ENCODE measurements at regions not wholly inside any gene's neighbourhood (a gene's known extent, or its start where the extent isn't known, plus 50 kb on each side); places are given as distances from the start of the nearest gene placed in this dataset.
"Not testable (repeated sequence)": the region's sequence is repeated elsewhere in the genome, so short reads cannot be mapped to it uniquely, and the experiment has no call there.

DNA sequence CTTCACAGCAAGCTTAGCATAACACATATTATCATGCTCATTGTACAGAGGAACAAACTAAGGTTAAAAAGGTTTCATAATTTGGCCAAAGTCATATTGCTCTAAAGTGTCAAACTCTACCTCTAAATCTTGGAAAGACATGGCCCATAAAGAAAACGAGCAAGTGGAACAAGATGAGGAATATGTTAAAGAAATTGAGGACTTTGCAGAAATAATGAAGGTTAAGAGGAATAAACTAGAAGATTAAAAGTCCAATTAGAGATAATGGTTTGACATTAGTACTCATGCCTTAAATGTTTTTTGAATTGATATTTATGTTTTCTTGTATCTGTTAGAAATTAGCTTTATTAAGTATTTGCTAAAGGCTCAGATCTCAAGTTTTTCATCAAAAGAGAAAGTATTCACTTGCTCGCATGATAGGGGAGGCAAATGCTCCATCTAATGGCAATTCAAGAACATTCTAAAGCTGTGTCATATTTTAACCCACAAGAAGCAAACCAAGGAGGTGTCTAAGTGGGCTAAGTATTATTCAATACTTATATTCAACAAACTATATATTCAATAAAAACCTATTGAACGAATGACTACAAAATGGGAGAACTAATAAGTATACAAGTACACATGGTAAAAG is 192.9 kb upstream of the SPTLC3 start:
- DNase-seq (ENCODE audit: low read depth in 2 of 2) = no peak

GRCh38 chr20:12821249-12821648 is 187.5 kb upstream of the SPTLC3 start:
- no peak for DNase-seq (ENCODE audit: low read depth in 2 of 2)

DNA sequence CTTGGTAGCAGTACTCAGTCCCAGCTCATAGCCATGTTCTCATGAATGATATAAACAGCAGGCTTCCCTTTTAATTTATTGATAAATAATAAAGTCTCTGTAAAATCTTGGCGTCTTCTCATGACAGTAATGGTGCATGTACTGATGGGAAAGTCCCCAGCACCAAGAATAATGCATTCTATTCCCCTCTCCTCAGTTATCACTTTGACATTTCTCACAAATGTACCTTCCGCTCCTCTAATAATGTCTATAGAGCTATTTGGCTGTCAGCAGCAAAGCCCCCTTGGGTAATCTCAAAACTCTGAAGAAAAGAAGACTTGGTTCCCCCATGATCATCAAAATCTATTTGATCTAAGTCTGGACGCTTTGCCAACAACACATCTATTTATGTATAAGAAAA is 185.0 kb upstream of the SPTLC3 start:
- no peak for DNase-seq (ENCODE audit: low read depth in 2 of 2)

DNA sequence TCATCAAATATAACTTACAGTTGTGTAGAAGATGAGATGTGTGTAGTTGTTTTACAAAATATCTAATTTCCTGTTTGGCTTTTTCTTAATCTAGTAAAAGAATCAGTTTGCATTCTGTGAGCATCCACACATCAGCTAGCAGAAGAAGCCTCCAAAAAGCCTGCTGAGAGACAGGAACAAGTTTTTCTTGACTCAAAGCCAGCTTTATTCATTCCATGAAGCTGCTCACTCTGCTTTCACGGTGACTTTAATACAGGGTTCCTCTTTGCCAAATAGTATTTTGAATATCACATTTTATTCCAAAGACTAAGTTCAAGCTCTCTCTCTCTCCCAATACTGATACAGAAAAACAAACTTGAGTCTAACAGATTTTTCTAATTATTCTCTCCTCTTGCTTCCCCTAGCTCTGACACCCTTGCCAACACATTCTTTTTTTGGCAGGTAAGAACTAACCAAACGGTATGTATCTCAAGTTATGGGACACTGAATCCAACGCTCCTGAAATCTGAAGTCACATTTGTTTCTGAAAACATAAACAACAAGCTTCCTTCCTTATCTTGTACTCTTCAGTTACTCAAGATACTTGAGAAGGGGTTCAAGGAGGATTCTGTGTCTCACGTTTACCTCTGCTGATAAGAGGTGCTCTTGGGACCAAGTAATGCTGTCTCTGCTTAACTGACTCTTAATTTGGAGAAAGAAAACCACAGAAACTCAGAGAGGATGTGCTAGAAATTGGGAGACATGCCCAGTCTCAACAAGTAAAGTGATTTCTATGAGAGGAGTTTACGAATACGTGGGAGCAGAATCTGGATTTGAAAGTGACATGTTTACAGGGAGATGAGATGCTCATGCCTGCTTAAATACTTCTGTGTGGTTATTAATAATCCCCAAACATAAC is 184.2 kb upstream of the SPTLC3 start:
- no peak for DNase-seq (ENCODE audit: low read depth in 2 of 2)

DNA sequence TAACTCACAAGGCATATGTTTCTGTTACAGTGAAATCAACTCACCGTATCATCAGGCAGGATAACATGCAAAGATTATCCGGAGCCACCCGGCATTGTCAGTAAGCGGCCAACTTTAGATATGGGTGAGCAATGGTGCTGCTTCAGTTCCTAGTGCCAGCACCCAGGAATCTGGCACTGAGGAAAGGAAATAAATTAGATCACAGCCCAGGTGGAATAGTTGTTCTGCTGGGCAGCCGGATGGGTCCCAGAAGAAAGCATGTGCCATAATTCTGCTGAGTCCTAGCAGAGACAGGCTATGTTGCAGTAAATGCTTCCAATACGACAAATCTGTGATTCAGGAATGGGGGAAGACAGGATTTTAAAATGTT is 183.6 kb upstream of the SPTLC3 start:
- DNase-seq (ENCODE audit: low read depth in 2 of 2) = no peak

DNA sequence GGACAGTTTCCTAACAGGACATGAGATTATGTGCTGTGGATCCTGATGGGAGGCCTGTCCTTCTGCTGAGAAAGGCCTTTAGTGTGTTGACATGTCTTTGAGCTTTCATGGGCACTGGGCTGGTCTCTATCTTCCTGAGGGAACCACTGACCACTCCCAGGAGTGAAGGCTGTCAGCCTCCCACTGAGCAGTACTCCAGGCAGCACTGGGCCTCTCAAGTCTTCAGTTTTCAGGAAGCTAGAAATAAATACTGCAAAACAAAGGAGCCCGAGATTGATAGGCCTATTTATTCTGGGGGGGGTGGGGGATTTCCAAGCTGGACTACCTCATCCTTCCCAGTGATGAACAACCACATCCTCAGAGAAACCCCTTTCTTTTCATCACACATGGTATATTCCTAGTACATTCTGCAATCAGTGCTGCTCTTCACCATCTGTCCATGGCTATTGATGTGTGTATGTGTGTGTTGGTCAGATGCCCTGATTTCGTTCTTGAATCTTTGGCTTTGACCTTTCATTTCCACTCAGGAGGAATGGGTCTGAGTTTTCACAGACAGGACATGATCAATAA is 180.9 kb upstream of the SPTLC3 start:
- DNase-seq (ENCODE audit: low read depth in 2 of 2) = no peak

DNA sequence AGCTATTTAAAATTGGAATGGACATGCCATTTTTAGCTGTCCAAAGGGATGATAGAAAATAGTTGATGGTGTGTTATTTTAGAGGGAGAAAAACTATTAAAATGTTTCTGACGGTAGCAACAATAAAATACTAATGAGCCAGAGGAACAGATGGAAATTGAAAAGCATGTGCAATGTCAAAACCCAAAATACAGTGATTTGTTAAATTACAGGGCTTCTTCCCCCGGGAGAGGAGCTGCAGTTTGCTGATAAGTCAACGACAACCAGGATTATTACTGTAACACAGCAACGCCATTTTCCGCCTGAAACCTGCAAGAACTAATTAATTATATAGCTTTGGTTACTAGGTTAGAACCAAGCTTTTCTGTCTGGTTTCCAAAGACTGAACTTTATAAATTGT is 179.6 kb upstream of the SPTLC3 start:
- no peak for DNase-seq (ENCODE audit: low read depth in 2 of 2)

DNA sequence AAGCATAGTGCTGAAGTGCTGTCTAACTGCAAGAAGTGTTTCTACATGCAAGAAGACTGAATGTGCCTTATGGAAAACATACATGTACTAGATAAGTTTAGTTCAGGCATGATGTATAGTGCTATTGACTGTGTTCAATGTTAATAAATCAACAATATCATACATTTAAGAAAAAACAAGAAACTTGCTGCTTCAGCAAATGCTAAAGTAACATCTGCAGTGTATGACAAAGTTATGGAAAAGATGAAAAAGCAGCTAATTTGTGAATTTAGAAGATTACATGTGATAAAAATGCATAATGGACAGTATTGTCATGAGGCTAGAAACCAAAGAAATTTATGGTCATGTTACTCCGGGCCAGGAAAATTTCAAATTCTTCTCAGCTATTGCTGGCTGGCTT is 174.9 kb upstream of the SPTLC3 start:
- no peak for DNase-seq (ENCODE audit: low read depth in 2 of 2)

- DNase-seq (ENCODE audit: low read depth in 2 of 2) = no peak
These were observed 172.8 kb upstream of the SPTLC3 start for GRCh38 chr20:12835999-12836398.

DNA sequence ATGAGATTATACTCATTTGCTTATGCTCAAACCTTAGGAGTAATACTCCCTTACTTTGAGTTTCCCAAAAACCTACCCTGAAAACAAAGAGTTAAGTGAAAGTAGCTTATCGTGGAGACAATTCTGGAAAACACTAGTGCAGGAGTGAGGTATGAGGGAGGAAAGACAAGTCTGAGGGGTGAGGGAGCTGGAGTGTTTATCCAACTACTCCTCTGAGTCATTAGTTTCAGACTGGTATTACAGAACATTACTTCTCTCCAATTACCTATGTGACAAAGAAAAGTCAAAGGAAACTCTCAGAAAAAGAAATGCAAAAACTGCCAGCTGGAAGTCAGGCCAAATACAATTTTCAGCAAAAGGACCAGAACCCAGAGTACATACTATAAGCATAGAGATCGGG is 171.1 kb upstream of the SPTLC3 start:
- no peak for DNase-seq (ENCODE audit: low read depth in 2 of 2)

- DNase-seq (ENCODE audit: low read depth in 2 of 2) = no peak
These were observed 170.4 kb upstream of the SPTLC3 start for GRCh38 chr20:12838261-12838866.

DNA sequence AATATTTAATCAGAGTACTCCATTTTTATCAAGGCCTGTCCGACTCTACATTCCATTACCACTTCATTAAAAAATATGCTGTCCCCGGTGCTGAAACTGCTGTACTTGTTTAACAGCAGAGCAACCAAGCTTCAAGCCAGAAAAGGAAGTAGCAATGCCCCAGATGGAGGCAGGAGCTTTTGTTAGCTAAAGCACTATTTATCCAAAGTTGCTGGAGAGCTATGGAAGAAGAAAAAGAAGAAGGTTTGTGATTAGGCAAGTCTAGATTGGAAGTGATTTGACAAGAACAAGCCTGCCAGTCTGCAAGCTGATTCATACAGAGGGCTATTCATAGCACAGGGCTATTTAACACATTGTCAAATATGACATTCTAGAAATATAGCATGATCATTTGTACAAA is 160.9 kb upstream of the SPTLC3 start:
- no peak for DNase-seq (ENCODE audit: low read depth in 2 of 2)

DNA sequence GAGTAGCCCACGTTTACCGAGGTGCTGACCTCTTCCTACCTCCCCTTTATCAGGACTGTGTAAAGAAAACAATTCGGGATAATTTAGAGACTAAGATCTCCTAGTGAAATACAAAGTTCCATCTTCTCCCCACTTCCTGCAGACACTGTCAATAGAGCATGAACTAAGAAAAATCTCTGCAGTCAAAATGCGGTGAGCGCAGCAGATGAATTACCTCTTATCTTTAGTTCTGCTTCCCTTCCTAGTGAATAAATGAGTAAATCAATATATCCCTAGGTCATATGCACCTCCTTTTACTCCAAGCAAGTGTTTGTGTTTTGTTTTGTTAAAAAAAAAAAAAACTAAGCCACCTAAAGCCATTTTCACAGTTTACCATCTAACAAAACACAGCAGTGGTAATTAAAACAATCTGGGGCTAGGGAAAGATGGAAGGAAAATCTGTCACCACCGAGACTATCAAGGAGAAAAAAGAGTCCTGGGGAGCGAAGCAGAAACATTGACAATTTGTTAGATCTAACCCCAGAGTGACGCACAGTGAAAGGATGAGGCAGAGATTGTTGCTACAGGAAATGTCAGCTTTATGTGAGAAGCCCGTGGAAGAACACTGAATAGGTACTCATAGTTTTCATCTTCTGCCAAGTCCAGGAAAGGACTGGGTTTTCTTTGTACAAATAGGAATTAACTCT is 159.4 kb upstream of the SPTLC3 start:
- DNase-seq (ENCODE audit: low read depth in 2 of 2) = no peak

DNA sequence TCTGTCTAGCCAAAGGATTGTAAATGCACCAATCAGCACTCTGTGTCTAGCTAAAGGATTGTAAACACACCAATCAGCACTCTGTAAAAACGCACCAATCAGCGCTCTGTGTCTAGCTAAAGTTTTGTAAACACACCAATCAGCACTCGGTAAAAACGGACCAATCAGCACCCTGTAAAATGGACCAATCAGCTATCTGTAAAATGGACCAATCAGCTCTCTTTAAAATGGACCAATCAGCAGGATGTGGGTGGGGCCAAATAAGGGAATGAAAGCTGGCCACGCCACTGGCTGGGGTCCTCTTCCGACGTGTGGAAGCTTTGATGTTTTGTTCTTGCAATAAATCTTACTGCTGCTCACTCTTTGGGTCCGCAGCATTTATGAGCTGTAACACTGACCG is 151.1 kb upstream of the SPTLC3 start:
- DNase-seq (ENCODE audit: low read depth in 2 of 2) = not testable (repeated sequence)

GRCh38 chr20:12860619-12861247 is 148.0 kb upstream of the SPTLC3 start:
- no peak for DNase-seq (ENCODE audit: low read depth in 2 of 2)

DNA sequence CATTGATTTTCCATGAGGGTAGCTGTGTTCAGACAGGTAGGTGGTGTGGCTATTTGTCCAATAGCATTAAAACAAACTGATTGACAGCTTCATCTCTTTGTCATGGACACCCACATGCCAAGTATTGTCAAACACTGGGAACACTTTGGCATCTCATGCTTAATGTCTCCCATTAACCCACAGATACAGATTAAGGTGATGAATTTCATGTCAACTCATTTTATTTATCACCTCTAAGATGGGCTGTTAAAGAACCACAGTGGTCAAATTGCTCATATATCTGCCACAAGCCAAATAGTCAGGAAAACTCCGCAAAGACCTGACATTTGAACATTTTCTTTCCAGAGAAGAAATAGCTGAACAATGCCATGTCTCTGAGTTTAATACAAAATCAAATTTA is 139.1 kb upstream of the SPTLC3 start:
- no peak for DNase-seq (ENCODE audit: low read depth in 2 of 2)

GRCh38 chr20:12870588-12870987 is 138.2 kb upstream of the SPTLC3 start:
- no peak for DNase-seq (ENCODE audit: low read depth in 2 of 2)

- DNase-seq (ENCODE audit: low read depth in 2 of 2) = no peak
These were observed 133.8 kb upstream of the SPTLC3 start for GRCh38 chr20:12874933-12875332.

GRCh38 chr20:12875510-12875909 is 133.3 kb upstream of the SPTLC3 start:
- DNase-seq (ENCODE audit: low read depth in 2 of 2) = no peak

- peak; percentile 56 for DNase-seq (ENCODE audit: low read depth in 2 of 2)
These were observed 125.8 kb upstream of the SPTLC3 start for GRCh38 chr20:12882832-12883506.

DNA sequence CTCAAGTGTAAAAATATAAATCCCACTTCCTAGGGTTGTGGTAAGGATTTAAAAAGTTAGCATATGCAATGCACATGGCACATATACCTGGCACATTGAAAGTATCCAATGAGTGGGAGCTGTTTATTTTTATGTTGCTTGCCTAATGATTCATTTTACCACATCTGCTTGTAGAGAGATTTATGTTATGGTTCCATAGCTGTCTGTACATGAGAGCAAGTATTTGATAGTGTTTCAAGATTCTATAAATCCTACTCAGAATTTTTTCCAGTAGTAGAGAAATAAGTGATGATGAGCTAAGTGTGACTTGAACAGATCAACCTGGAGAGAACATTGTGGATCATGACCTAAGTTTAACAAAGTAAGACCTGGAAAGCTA is 125.3 kb upstream of the SPTLC3 start:
- peak; percentile 6 to 14 for DNase-seq (ENCODE audit: low read depth in 2 of 2)
